Posterior vena cava (tissue), 2 donors: ENCODE measurements at regions not wholly inside any gene's neighbourhood (a gene's known extent, or its start where the extent isn't known, plus 50 kb on each side); places are given as distances from the start of the nearest gene placed in this dataset.

Experiments
- DNase-seq: peaks from one replicate; pipeline ENCODE4 v3.0.0-alpha.2; 2020; ENCODE audit warnings: low spot score
- intact Hi-C, 2 donors: fragments of 100-400 bp; cut with DNase I; formaldehyde crosslinking; loops; one replicate each; pipeline versions ENCODE4 v1.14.1 to v1.14.2; 2022 to 2023
- donor health status: DM: yes; HTN: yes; CAD: no.
- donor health status: DM: yes; HTN: yes; CAD: no.

DNA sequence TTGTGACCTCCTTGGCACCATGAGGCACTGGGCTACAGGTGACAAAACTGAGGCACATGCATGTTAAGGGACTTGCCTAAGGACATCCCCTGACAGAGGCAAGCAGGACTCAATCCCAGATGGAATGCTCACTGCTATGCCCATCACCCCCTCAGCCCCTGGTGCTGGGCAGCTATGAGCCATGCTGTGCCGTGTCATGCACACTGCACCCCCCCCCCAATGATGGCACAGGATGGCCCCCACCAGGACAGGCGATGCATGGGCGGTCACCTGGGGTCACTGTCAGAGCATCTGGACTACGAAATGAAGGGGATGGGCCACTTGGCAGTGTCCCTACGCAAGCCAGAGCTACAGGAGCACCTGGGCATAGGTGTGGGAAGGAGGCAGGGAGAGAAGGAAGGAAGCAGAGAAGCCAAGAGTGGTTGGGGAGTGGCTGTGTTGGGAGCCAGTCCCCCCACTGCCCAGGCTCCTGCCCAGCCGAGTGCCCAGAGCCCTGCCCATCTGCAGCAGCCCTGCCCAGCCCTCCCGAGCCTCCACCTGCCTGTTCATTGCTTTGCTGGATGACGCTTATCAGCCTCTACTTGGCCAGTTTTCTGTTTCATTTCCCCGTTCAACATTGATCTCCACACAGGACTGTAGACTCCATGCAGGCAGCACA, 84.9 kb upstream of the DIO3 start:
- peak; percentile 42 for DNase-seq
- intact Hi-C loops: no loop called here

DNA sequence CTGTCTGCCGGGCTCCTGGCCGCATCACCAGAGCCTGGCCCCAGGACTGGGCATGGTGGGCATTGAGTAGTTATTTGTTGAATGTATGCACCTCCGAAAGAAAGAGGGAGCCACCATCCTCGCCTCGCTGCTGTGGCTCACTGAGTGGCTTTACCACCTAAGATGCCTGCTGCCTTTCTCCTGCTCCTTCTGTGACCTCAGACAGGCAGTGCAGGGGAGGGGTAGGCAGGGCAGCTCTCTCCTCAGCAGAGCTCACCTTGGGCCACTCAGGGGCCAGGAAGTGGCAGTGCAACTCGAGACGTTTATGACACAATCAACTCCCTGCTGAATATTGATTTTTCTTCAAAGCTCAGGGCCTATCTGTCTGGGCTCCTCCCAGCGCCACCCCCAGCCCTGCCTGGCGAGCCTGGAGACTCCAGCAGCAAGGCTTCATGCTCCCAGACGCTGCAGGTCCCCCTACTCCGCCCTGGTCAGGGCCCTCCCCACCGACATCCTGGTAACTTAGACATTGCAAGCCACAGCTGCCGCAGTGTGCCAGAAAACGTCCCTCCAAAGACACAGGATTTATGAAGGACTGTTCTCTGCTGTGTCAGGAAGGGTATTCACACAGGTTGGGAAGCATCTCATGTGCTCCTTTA, 84.3 kb upstream of the DIO3 start:
- peak; percentile 51 for DNase-seq
- intact Hi-C loops: no loop called here

- peak; percentile 30 for DNase-seq
- intact Hi-C loops: no loop called here
These were observed 83.6 kb upstream of the DIO3 start for GRCh38 chr14:101477648-101478047.

GRCh38 chr14:101478096-101478495, 83.2 kb upstream of the DIO3 start:
- intact Hi-C loops: no loop called here
- DNase-seq: peak; percentile 66

DNA sequence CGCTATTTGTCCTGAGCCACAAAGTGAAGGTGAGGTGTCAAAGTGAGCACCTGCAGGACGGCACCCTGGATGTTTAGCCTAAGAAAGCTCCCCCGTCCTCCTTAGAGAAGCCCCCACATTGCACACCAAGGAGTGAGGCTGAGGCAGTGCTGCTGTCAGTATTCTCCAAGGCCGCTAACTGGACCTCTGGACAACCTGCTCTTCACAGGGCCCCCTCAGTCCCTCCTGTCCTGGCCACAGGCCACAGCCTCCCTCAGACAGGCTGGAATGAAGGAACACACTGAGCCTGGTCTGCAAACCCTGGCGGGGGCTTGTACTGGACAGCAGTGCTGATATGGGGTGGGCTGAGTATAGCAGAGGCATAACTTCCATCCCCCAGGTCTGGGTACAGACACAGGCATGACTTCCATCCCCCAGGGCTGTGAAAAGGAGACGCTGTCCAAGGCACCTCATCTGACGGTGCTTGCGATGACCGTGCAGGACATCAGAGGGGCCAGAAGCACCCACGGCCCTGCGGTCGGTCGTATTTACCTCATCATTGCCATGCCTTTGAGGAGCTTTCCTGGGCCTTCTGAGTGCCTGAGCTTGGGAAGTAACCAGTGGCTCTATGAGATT, 82.4 kb upstream of the DIO3 start:
- DNase-seq: peak; percentile 64
- intact Hi-C loops: no loop called here

GRCh38 chr14:101480022-101480746, 81.1 kb upstream of the DIO3 start:
- intact Hi-C loops: no loop called here
- DNase-seq: peak; percentile 62

GRCh38 chr14:101480747-101481530, 80.4 kb upstream of the DIO3 start:
- intact Hi-C loops: no loop called here
- peak; percentile 56 for DNase-seq

- intact Hi-C loops: no loop called here
- peak; percentile 64 for DNase-seq
These were observed 79.7 kb upstream of the DIO3 start for GRCh38 chr14:101481557-101481956.

DNA sequence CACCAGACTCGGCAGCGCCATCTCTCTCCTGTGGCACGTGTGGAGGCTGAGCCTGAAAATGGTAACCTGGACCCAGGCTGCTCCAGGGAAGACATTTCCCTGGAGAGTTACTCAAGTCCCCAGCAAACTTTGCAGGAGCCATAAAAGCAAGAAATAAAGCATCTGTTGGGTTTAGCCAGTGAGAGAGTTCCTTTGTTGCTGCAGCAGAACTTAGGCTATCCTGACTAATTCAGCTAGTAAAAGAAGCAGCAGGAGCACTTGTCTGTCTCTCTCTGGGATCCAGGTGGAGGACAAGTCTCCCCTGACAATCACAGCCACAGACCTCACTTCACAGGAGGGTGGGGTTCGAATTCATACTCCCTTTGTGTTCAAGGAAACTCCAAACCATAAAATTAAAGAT, 79.2 kb upstream of the DIO3 start:
- intact Hi-C loops: no loop called here
- no peak for DNase-seq

- intact Hi-C loops: no loop called here
- DNase-seq: no peak
These were observed 77.5 kb upstream of the DIO3 start for GRCh38 chr14:101483829-101484228.

- intact Hi-C loops: no loop called here
- no peak for DNase-seq
These were observed 72.1 kb upstream of the DIO3 start for GRCh38 chr14:101489092-101489760.

- DNase-seq: peak; percentile 43
These were observed 70.5 kb upstream of the DIO3 start for GRCh38 chr14:101490771-101491170.

DNA sequence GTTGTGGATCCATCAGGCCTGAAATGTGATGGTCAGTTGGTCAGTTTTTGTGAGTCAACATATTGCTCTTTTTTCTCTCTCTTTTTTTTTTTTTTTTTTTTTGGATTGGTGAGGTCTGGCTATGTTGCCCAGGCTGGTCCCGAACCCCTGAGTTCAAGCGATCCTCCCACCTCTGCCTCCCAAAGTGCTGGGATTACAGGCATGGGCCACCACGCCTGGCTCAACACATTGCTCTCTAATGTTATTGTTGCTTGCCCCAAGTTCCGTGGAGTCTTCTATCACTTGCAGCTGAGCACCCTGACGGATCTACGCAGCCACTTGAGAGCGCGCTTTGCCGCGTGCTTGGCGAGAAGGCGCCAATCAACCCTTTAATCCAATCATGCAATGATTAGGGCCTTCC, 69.5 kb upstream of the DIO3 start:
- intact Hi-C loops: no loop called here
- peak; percentile 56 for DNase-seq

More at GRCh38 chr14:101490771-101491170, 70.5 kb upstream of the DIO3 start:
- intact Hi-C loops: no loop called here

DNA sequence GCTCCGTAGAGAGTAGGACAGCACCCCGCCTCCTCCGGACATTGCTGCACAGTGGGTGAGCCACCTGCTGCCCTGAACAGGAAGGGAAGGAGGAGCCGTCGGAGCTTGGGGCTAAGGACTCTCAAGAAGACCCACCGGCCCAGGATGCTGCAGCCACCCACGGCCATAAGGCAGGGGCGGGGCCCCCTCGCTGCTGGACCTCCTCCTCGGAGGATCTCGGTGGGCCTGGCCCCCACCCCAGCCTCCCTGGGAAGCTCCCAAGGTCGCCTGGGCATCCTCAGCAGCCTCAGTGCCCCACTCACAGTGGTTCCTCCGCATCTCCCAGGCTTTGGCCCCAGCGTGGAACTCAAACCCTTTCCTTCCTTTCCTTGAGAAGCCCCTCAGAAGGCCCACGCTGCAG, 68.6 kb upstream of the DIO3 start:
- peak; percentile 53 for DNase-seq
- intact Hi-C loops: no loop called here

DNA sequence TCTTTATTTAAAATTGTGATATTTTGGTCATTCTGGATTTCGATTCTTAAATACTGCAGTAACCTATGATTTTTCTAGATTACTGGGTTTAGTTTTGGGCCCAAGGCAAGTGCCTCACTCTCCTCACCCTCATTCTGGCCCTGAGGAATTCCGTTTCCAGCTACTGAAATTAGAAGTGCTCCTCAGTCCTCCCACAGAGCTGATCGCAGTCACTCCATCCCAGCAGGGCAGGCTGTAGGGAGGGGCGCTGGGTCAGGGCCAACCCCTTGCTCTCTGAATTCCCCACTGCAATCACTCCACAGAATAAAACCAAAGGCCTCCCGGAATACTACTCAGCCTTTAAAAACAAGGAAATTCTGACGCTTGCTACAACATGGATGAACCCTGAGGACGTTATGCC, 66.5 kb upstream of the DIO3 start:
- intact Hi-C loops: no loop called here

DNA sequence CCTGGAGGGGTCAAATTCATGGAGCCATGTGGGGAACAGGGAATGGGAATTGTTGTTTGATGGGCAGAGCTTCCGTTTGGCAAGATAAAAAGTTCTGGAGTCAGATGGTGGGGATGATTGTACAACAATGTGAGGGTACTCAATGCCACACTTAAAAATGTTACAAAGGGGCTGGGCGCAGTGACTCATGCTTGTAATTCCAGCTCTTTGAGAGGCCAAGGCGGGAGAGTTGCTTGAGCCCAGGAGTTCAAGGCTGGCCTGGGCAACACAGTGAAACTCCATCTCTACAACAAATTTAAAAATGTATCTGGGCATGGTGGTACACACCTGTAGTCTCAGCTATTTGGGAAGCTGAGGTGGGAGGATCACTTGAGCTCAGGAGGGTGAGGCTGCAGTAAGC, 66.0 kb upstream of the DIO3 start:
- peak; percentile 22 for DNase-seq
- intact Hi-C loops: no loop called here

More for the DNA sequence above, 66.5 kb upstream of the DIO3 start:
- DNase-seq: peak; percentile 46

DNA sequence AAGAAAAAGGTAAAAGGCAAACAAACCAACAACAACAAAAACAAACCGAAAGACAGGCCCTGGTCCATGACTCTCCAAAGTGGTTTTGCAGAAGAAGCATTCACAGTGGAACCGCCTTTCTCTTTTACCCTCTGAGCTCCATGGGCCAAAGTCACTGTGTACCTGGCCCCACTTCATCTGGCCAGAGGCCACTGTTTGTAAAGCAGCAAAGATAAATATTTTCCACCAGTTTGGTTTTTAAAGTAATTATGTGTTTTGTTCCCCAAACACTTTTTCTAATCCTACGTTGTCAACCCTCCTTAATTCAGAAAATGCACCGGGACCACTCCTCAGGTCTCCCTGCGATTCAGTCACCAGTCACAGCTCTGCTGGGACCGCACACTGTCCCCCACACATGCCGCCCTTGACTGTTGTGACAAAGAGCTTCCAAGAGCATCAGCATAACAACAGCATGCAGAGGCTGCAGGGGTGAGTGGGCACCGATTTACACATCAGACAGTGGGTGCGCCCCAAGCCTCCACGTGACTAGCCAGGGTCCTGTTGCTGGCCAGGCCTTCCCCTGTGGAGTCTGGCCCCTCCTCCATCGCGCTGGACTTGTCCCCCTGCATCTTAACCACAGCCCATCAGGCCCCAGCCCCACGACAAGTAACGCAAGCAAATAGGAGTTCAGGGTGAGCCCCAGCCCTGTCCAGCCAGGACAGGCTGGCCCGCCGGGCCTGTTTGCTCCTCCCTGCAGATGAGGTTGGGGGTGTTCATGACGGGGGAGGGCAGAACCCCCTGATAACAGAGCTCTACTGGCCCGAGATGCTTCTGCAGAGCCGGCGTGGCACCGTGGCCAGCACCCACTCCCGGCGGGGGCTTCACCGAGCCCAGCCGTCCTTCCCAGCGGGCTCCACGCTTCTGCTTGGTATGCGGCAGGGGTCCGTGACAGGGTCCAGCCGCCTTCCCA, 65.2 kb upstream of the DIO3 start:
- intact Hi-C loops: no loop called here
- peak; percentile 75 for DNase-seq
